PC-9 (cell line): ENCODE measurements at regions not wholly inside any gene's neighbourhood (a gene's known extent, or its start where the extent isn't known, plus 50 kb on each side); places are given as distances from the start of the nearest gene placed in this dataset.

Experiments used
- BruUV-seq: library from RNA; stranded (reverse); fragments of 400-500 nt; replicated peaks from 2 replicates; lab custom pipeline; 2021; lab: Mats Ljungman, UMichigan
- CTCF ChIA-PET: fragments of 300-600 bp; sonication (Branson Sonifier 250); formaldehyde crosslinking; loops from one replicate; lab custom pipeline; 2022; ENCODE audit warnings: antibody characterized with exemption; lab: Charles Lee
- POLR2A ChIA-PET: fragments of 300-600 bp; sonication (Branson Sonifier 250); formaldehyde crosslinking; loops from one replicate; lab custom pipeline; 2022; ENCODE audit warnings: antibody characterized with exemption; ENCODE audit not compliant: unreplicated experiment; lab: Charles Lee
- DNase-seq, 2 experiments: peaks; one replicate each; pipeline versions ENCODE4 v3.0.0 to v3.0.0-alpha.2; 2015 to 2022; ENCODE audit warnings: mixed read lengths in 1 of 2
- H2AFZ ChIP-seq: fragments of 200-600 bp; sonication (generic); 2 replicates; pipeline ENCODE4 v1.8.1; 2017; ENCODE audit warnings: antibody characterized with exemption
- H3F3A ChIP-seq: fragments of 200-600 bp; sonication (generic); 2 replicates; pipeline ENCODE4 v1.8.1; 2017; ENCODE audit warnings: antibody characterized with exemption, mild to moderate bottlenecking, low read depth; ENCODE audit not compliant: insufficient read depth
- H3K27ac ChIP-seq: fragments of 200-600 bp; sonication (generic); 2 replicates; pipeline ENCODE4 v1.6.1; 2016; ENCODE audit warnings: mixed run types
- H3K27me3 ChIP-seq: fragments of 200-600 bp; sonication (generic); 2 replicates; pipeline ENCODE4 v1.6.1; 2016; ENCODE audit warnings: low read depth, mixed run types; ENCODE audit not compliant: insufficient read depth
- H3K36me3 ChIP-seq: fragments of 200-600 bp; sonication (generic); 2 replicates; pipeline ENCODE4 v1.6.1; 2016; ENCODE audit warnings: low read depth, mixed run types
- H3K4me1 ChIP-seq: fragments of 200-600 bp; sonication (generic); replicated peaks from 2 replicates; pipeline ENCODE4 v1.6.1; 2016; ENCODE audit warnings: mixed run types; ENCODE audit not compliant: insufficient read depth
- H3K4me2 ChIP-seq: fragments of 200-600 bp; sonication (generic); 2 replicates; pipeline ENCODE4 v1.6.1; 2017; ENCODE audit warnings: mixed run types
- H3K4me3 ChIP-seq: fragments of 200-600 bp; sonication (generic); 2 replicates; pipeline ENCODE4 v1.6.1; 2016; ENCODE audit warnings: mixed run types
- H3K79me2 ChIP-seq: fragments of 200-600 bp; sonication (generic); 2 replicates; pipeline ENCODE4 v1.6.1; 2017; ENCODE audit warnings: low read depth, mixed run types
- H3K9me2 ChIP-seq: fragments of 200-600 bp; sonication (generic); 2 replicates; pipeline ENCODE4 v1.8.1; 2017; ENCODE audit warnings: mild to moderate bottlenecking; ENCODE audit not compliant: insufficient read depth
- H3K9me3 ChIP-seq: fragments of 200-600 bp; sonication (generic); 2 replicates; pipeline ENCODE4 v1.8.1; 2016; ENCODE audit warnings: low read depth; ENCODE audit not compliant: insufficient read depth
- H4K20me1 ChIP-seq: fragments of 200-600 bp; sonication (generic); 2 replicates; pipeline ENCODE4 v1.8.1; 2017; ENCODE audit not compliant: insufficient read depth
- EZH2 ChIP-seq: fragments of 200-600 bp; sonication (generic); IDR thresholded peaks from 2 replicates; pipeline ENCODE4 v1.8.0; 2017; ENCODE audit warnings: antibody characterized with exemption, low read depth
- intact Hi-C: fragments of 100-400 bp; cut with micrococcal nuclease; formaldehyde crosslinking; loops from one replicate; pipeline ENCODE4 v1.10.0; 2022; ENCODE audit not compliant: unreplicated experiment
- TF ChIP-seq, protein P1 (sequence below): fragments of 200-600 bp; sonication (generic); conservative IDR thresholded peaks from 2 replicates; pipeline ENCODE4 v1.6.1; 2017; ENCODE audit warnings: mixed run types, antibody characterized with exemption, mild to moderate bottlenecking, moderate library complexity

DNA sequence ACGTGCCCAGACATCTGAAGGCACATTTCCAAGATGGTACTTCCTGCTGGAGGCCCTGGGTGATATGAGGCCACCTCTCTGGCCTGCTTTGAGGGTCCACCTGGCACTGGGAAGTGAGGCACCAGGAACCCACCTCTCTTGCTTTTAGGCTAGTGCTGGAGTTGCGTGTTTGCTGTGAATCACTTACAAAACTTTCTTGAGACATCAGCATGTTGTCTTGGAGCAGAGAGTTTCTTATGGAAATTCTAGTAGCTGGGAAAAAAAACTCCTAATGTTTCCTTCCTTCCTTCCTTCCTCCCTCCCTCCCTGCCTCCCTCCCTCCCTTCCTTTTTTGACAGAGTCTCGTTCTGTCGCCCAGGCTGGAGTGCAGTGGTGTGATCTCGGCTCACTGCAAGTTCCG is 341.3 kb downstream of the MIAT start:
- ChIA-PET POLR2A (no interaction called here), CTCF (no interaction called here)
- no peak for DNase-seq
- H3K79me2 ChIP-seq = no peaks in the 10 kb centered on the region
- no peaks in the 10 kb centered on the region for H3K9me3 ChIP-seq
- no peak overlapping the region for H3K4me2 ChIP-seq
- no peaks in the 10 kb centered on the region for H3K4me1 ChIP-seq
- H2AFZ ChIP-seq = no peak overlapping the region
- H3K9me2 ChIP-seq = no peaks in the 10 kb centered on the region
- no peak overlapping the region for H3K27ac ChIP-seq
- TF ChIP-seq, protein P1, sequence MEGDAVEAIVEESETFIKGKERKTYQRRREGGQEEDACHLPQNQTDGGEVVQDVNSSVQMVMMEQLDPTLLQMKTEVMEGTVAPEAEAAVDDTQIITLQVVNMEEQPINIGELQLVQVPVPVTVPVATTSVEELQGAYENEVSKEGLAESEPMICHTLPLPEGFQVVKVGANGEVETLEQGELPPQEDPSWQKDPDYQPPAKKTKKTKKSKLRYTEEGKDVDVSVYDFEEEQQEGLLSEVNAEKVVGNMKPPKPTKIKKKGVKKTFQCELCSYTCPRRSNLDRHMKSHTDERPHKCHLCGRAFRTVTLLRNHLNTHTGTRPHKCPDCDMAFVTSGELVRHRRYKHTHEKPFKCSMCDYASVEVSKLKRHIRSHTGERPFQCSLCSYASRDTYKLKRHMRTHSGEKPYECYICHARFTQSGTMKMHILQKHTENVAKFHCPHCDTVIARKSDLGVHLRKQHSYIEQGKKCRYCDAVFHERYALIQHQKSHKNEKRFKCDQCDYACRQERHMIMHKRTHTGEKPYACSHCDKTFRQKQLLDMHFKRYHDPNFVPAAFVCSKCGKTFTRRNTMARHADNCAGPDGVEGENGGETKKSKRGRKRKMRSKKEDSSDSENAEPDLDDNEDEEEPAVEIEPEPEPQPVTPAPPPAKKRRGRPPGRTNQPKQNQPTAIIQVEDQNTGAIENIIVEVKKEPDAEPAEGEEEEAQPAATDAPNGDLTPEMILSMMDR = no peak
- TF ChIP-seq EZH2 = no peak
- H3K27me3 ChIP-seq = no peaks in the 10 kb centered on the region
- H3F3A ChIP-seq = no peaks in the 10 kb centered on the region
- H3K4me3 ChIP-seq = no peak overlapping the region
- intact Hi-C loops = no loop called here
- BruUV-seq = no TSS peak
- H4K20me1 ChIP-seq = no peaks in the 10 kb centered on the region
- no peaks in the 10 kb centered on the region for H3K36me3 ChIP-seq

DNA sequence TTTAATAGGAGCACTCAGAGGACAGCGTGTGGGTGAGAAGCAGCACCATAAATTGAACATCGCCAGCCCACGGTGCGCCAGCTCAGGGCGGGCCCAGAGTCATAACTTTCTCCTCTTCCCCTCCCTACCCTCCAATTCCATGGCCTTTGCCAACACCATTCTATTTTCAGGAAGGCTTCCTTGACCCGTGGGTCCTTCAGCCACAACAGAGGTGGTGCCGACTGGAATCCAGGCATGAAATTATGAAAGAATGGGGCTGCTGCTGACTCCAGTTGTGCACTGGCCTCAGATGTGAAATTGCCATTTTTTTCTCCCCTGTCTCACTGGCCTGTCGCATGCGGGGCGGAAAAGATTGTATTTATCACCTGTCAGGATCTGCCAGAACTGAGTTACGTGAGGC is 345.9 kb downstream of the MIAT start:
- Histone ChIP-seq H3F3A (no peaks in the 10 kb centered on the region), H3K9me3 (no peaks in the 10 kb centered on the region), H4K20me1 (no peaks in the 10 kb centered on the region), H3K36me3 (no peaks in the 10 kb centered on the region), H3K4me2 (no peak overlapping the region), H3K79me2 (no peaks in the 10 kb centered on the region), H3K9me2 (no peaks in the 10 kb centered on the region), H3K27ac (no peak overlapping the region), H2AFZ (no peak overlapping the region), H3K4me3 (no peak overlapping the region), H3K27me3 (no peaks in the 10 kb centered on the region), H3K4me1 (no peaks in the 10 kb centered on the region)
- no TSS peak for BruUV-seq
- ChIA-PET CTCF (no interaction called here), POLR2A (no interaction called here)
- intact Hi-C loops = no loop called here
- DNase-seq = no peak
- TF ChIP-seq, protein P1 = no peak
- TF ChIP-seq EZH2 = no peak

DNA sequence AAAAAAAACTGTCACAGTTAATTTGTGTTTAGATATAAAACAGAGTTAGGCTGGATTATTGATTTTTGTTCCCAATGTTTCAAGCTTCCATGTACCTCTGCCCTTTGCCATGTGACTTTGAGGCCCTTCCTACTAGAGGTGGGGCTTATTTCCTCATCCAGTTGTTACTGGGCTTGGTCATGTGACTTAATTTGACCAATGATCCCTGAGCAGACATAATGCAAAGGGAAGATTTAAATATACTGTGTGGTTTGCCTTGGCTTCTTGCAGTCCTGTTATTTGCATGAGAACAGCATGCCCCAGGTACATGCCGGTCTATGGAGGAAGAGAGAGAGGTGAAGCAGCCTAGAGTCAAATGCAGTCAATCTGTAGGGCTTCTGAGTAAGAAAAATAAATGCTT is 347.0 kb downstream of the MIAT start:
- Histone ChIP-seq H3K4me1 (no peaks in the 10 kb centered on the region), H3K79me2 (no peaks in the 10 kb centered on the region), H3K36me3 (no peaks in the 10 kb centered on the region), H3K4me3 (no peak overlapping the region), H2AFZ (no peak overlapping the region), H3K27me3 (no peaks in the 10 kb centered on the region), H3K9me2 (no peaks in the 10 kb centered on the region), H3K9me3 (no peaks in the 10 kb centered on the region), H4K20me1 (no peaks in the 10 kb centered on the region), H3K4me2 (no peak overlapping the region), H3F3A (no peaks in the 10 kb centered on the region), H3K27ac (no peak overlapping the region)
- POLR2A ChIA-PET = no interaction called here
- no TSS peak for BruUV-seq
- DNase-seq = no peak
- intact Hi-C loops = no loop called here
- no peak for TF ChIP-seq EZH2
- TF ChIP-seq, protein P1 = no peak
- CTCF ChIA-PET = no interaction called here
